ENCODE measurements at regions not wholly inside any gene's neighbourhood (a gene's known extent, or its start where the extent isn't known, plus 50 kb on each side); places are given as distances from the start of the nearest gene placed in this dataset.
A peak's percentile ranks its signal among the peaks of the same experiment; 100 is the strongest.

DNA sequence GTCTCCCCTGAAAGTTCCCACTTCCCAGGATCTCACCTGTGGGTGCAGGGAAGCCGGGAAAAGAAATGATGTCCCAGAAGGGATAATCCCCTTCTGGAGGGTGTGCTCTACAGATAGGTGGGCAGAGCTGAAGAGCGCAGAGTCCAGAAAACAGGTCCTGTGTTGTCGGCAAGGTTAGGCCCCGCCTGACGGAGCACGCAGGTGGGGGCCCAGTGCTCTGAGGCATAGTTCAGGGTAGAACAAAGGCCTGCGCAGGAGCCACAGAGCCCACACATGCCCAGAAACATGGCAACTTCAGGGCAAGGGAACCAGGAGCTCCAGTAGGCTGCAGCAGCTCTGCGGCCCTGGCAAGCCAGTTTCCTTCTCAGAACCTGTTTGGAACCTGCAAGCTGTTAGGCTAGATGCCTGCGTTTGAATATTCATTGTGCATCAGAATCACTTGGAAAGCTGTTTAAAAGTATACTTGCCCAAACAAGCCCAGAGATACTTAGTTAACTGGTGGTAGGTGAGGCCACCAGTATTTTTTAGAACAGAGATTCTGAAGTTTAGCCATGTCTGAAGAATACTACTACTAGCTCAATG is 386.6 kb downstream of the BUD13 start:
- H2AFZ ChIP-seq (ENCODE audit: low read depth): no peak overlapping the region
- no peak for DNase-seq
- H3K27ac ChIP-seq (ENCODE audit: low read depth in 2 of 2, low read length in 1 of 2): peak overlapping the region in 1 of 2 experiments; percentile 96; a peak in 2 of 4 replicates
- CTCF ChIA-PET: interaction anchor here (0.7 to 3.0 kb wide), 7 partner anchors 13 to 169 kb away, joined by 3 to 23 read pairs (median 6); no protein-coding TSS in a partner anchor
- no peaks in the 10 kb centered on the region for H3K36me3 ChIP-seq (replicated peaks in 1 of 2; ENCODE audit: control insufficient read depth in 1 of 2, insufficient read depth in 2 of 2, low read length in 1 of 2)
- no peak overlapping the region for H3K4me2 ChIP-seq
- no peaks in the 10 kb centered on the region for H3K9me3 ChIP-seq
- no peaks in the 10 kb centered on the region for H3K9me2 ChIP-seq
- H3K9ac ChIP-seq: no peak overlapping the region
- no peak overlapping the region for H3K4me3 ChIP-seq (ENCODE audit: low read depth in 2 of 2, low read length in 1 of 2)
- no peaks in the 10 kb centered on the region for H3F3A ChIP-seq (replicated peaks; ENCODE audit: insufficient read depth)
- peaks cover 0 to 53% of the 10 kb centered on the region in 2 experiments; a peak in 2 of 4 replicates for H3K4me1 ChIP-seq (ENCODE audit: control insufficient read depth in 1 of 2, insufficient read depth in 2 of 2, low read depth in 1 of 2, low read length in 1 of 2)
- H3K27me3 ChIP-seq (ENCODE audit: insufficient read depth): no peaks in the 10 kb centered on the region
- 77% methylated on average over 6 of the region's 9 CpGs for WGBS (ENCODE audit: low lambda C conversion rate)
- no peaks in the 10 kb centered on the region for H4K20me1 ChIP-seq (ENCODE audit: insufficient read depth)
- POLR2A ChIA-PET: interaction anchor here (0.6 to 4.6 kb wide), 8 partner anchors 15 to 193 kb away, joined by 3 to 30 read pairs (median 8); no protein-coding TSS in a partner anchor
- TF ChIP-seq FOXM1 (IDR thresholded peaks at IDR 0.05; ENCODE audit: low read depth): no peak
- no peaks in the 10 kb centered on the region for H3K79me2 ChIP-seq (ENCODE audit: insufficient read depth)

GRCh38 chr11:116384876-116385275 is 387.9 kb downstream of the BUD13 start:
- ChIA-PET CTCF (interaction anchor here (0.6 to 2.6 kb wide), 15 partner anchors 11 to 322 kb away, joined by 3 to 16 read pairs (median 3); no protein-coding TSS in a partner anchor), POLR2A (interaction anchor here (0.8 to 4.6 kb wide), 26 partner anchors 9 to 318 kb away, joined by 3 to 51 read pairs (median 8); no protein-coding TSS in a partner anchor)
- Histone ChIP-seq H3K27me3 (ENCODE audit: insufficient read depth) (no peaks in the 10 kb centered on the region), H3K4me3 (ENCODE audit: low read depth in 2 of 2, low read length in 1 of 2) (no peak overlapping the region), H3K4me2 (no peak overlapping the region), H3K4me1 (ENCODE audit: control insufficient read depth in 1 of 2, insufficient read depth in 2 of 2, low read depth in 1 of 2, low read length in 1 of 2) (peaks cover 0 to 51% of the 10 kb centered on the region in 2 experiments; a peak in 2 of 4 replicates), H3K9me2 (no peaks in the 10 kb centered on the region; the same call in 1 of the 2 replicates), H3K36me3 (replicated peaks in 1 of 2; ENCODE audit: control insufficient read depth in 1 of 2, insufficient read depth in 2 of 2, low read length in 1 of 2) (no peaks in the 10 kb centered on the region), H3K79me2 (ENCODE audit: insufficient read depth) (no peaks in the 10 kb centered on the region), H3K9ac (no peak overlapping the region), H2AFZ (ENCODE audit: low read depth) (no peak overlapping the region), H3K27ac (ENCODE audit: low read depth in 2 of 2, low read length in 1 of 2) (peak overlapping the region in 1 of 2 experiments; percentile 100; a peak in 2 of 4 replicates), H4K20me1 (ENCODE audit: insufficient read depth) (no peaks in the 10 kb centered on the region), H3K9me3 (no peaks in the 10 kb centered on the region), H3F3A (replicated peaks; ENCODE audit: insufficient read depth) (no peaks in the 10 kb centered on the region)
- DNase-seq: no peak
- TF ChIP-seq RFX5 (IDR thresholded peaks at IDR 0.05; ENCODE audit: low read length) (no peak), YY1 (IDR thresholded peaks at IDR 0.05; ENCODE audit: low read depth) (no peak), MXI1 (IDR thresholded peaks at IDR 0.05; ENCODE audit: low read depth, low read length) (no peak), GABPA (IDR thresholded peaks at IDR 0.05; ENCODE audit: low read depth) (no peak), RAD21 (IDR thresholded peaks at IDR 0.05; ENCODE audit: low read length) (no peak)
- 25% methylated on average over 3 of the region's 4 CpGs for WGBS (ENCODE audit: low lambda C conversion rate)

GRCh38 chr11:116384407-116384806 is 388.4 kb downstream of the BUD13 start:
- ChIA-PET POLR2A (interaction anchor here (0.6 to 4.6 kb wide), 31 partner anchors 10 to 319 kb away, joined by 3 to 51 read pairs (median 6); no protein-coding TSS in a partner anchor), CTCF (interaction anchor here (0.6 to 2.6 kb wide), 18 partner anchors 10 to 321 kb away, joined by 3 to 16 read pairs (median 3); no protein-coding TSS in a partner anchor)
- Histone ChIP-seq H3K27me3 (ENCODE audit: insufficient read depth) (no peaks in the 10 kb centered on the region), H3K4me1 (ENCODE audit: control insufficient read depth in 1 of 2, insufficient read depth in 2 of 2, low read depth in 1 of 2, low read length in 1 of 2) (peaks cover 0 to 51% of the 10 kb centered on the region in 2 experiments; a peak in 2 of 4 replicates), H3K27ac (ENCODE audit: low read depth in 2 of 2, low read length in 1 of 2) (peak overlapping the region in 1 of 2 experiments; percentile 100; a peak in 2 of 4 replicates), H3F3A (replicated peaks; ENCODE audit: insufficient read depth) (no peaks in the 10 kb centered on the region), H3K79me2 (ENCODE audit: insufficient read depth) (no peaks in the 10 kb centered on the region), H3K4me3 (ENCODE audit: low read depth in 2 of 2, low read length in 1 of 2) (no peak overlapping the region), H3K4me2 (no peak overlapping the region), H3K36me3 (replicated peaks in 1 of 2; ENCODE audit: control insufficient read depth in 1 of 2, insufficient read depth in 2 of 2, low read length in 1 of 2) (no peaks in the 10 kb centered on the region), H3K9me2 (no peaks in the 10 kb centered on the region; the same call in 1 of the 2 replicates), H4K20me1 (ENCODE audit: insufficient read depth) (no peaks in the 10 kb centered on the region), H3K9me3 (no peaks in the 10 kb centered on the region), H2AFZ (ENCODE audit: low read depth) (no peak overlapping the region), H3K9ac (no peak overlapping the region)
- peak; percentile 89 for DNase-seq
- 7% methylated on average over 5 of the region's 5 CpGs for WGBS (ENCODE audit: low lambda C conversion rate)
- TF ChIP-seq TEAD4 (IDR thresholded peaks at IDR 0.05; ENCODE audit: borderline replicate concordance, insufficient read depth): no peak
- no peak for TF ChIP-seq ZBTB33 (IDR thresholded peaks at IDR 0.05; ENCODE audit: borderline replicate concordance, low read depth)
- TF ChIP-seq NFIC (IDR thresholded peaks at IDR 0.05; ENCODE audit: borderline replicate concordance): no peak
- TF ChIP-seq YY1 (IDR thresholded peaks at IDR 0.05; ENCODE audit: low read depth): no peak
- TF ChIP-seq JUND (IDR thresholded peaks at IDR 0.05): no peak
- peak in 1 of 2 experiments; percentile 100; a peak in 2 of 4 replicates for TF ChIP-seq EP300 (IDR thresholded peaks at IDR 0.05; ENCODE audit: borderline replicate concordance in 1 of 2, low read depth in 1 of 2, low read length in 1 of 2)
- no peak for TF ChIP-seq TAF1 (IDR thresholded peaks at IDR 0.05; ENCODE audit: borderline replicate concordance, low read depth, low read length)
- TF ChIP-seq, protein P1, sequence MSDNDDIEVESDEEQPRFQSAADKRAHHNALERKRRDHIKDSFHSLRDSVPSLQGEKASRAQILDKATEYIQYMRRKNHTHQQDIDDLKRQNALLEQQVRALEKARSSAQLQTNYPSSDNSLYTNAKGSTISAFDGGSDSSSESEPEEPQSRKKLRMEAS (IDR thresholded peaks at IDR 0.05; ENCODE audit: low read depth): no peak
- TF ChIP-seq SMC3 (IDR thresholded peaks at IDR 0.05; ENCODE audit: low read depth, low read length): peak; percentile 22; the same call in 1 of the 2 replicates
- no peak for TF ChIP-seq MEF2A (IDR thresholded peaks at IDR 0.05; ENCODE audit: borderline replicate concordance, low read depth)
- no peak for TF ChIP-seq SIN3A (IDR thresholded peaks at IDR 0.05; ENCODE audit: borderline replicate concordance, low read depth, low read length)
- no peak for TF ChIP-seq IRF3 (IDR thresholded peaks at IDR 0.05; ENCODE audit: low read depth, low read length)
- no peak for TF ChIP-seq RXRA (IDR thresholded peaks at IDR 0.05; ENCODE audit: borderline replicate concordance, low read depth)
- no peak for TF ChIP-seq FOSL2 (IDR thresholded peaks at IDR 0.05; ENCODE audit: borderline replicate concordance, low read depth)

Measured in SK-N-SH (cell line).